ENCODE measurements at regions not wholly inside any gene's neighbourhood (a gene's known extent, or its start where the extent isn't known, plus 50 kb on each side); places are given as distances from the start of the nearest gene placed in this dataset.
"Not testable (repeated sequence)": the region's sequence is repeated elsewhere in the genome, so short reads cannot be mapped to it uniquely, and the experiment has no call there.

GRCh38 chr15:21270474-21270873, 169.8 kb downstream of the POTEB3 start:
- Mint-ChIP-seq H3K9me3 (no peaks in the 10 kb centered on the region), H3K36me3 (ENCODE audit: low read depth) (no peaks in the 10 kb centered on the region), H3K4me3 (no peak overlapping the region), H3K27ac (no peak overlapping the region), H3K4me1 (ENCODE audit: low read depth) (peaks cover 5% of the 10 kb centered on the region), H3K27me3 (ENCODE audit: low read depth) (peaks cover 8% of the 10 kb centered on the region)
- DNase-seq = no peak
- CTCF ChIA-PET = interaction anchor here (1.3 kb wide), 1 partner anchor 13 kb away, joined by 5 read pairs; no protein-coding TSS in a partner anchor
- intact Hi-C loops (cut with micrococcal nuclease) = no loop called here

GRCh38 chr15:21269673-21270072, 170.6 kb downstream of the POTEB3 start:
- H3K36me3 Mint-ChIP-seq (ENCODE audit: low read depth); DNase-seq; H3K27me3 Mint-ChIP-seq (ENCODE audit: low read depth); H3K9me3 Mint-ChIP-seq; H3K4me1 Mint-ChIP-seq (ENCODE audit: low read depth); intact Hi-C loops (cut with micrococcal nuclease); H3K27ac Mint-ChIP-seq; H3K4me3 Mint-ChIP-seq: not testable (repeated sequence)
- CTCF ChIA-PET = interaction anchor here (1.3 kb wide), 1 partner anchor 14 kb away, joined by 5 read pairs; no protein-coding TSS in a partner anchor

- CTCF ChIA-PET = interaction anchor here (1.3 kb wide), 1 partner anchor 15 kb away, joined by 5 read pairs; no protein-coding TSS in a partner anchor
- Mint-ChIP-seq H3K4me1 (ENCODE audit: low read depth) (peaks cover 5% of the 10 kb centered on the region), H3K36me3 (ENCODE audit: low read depth) (no peaks in the 10 kb centered on the region), H3K27ac (no peak overlapping the region), H3K9me3 (no peaks in the 10 kb centered on the region), H3K27me3 (ENCODE audit: low read depth) (peaks cover 8% of the 10 kb centered on the region), H3K4me3 (no peak overlapping the region)
- DNase-seq = no peak
- intact Hi-C loops (cut with micrococcal nuclease) = no loop called here
These were observed 171.2 kb downstream of the POTEB3 start for GRCh38 chr15:21269121-21269520.

- no peak for DNase-seq
- H3K4me1 Mint-ChIP-seq (ENCODE audit: low read depth) = peaks cover 5% of the 10 kb centered on the region
- H3K4me3 Mint-ChIP-seq = no peak overlapping the region
- CTCF ChIA-PET = no interaction called here
- peaks cover 8% of the 10 kb centered on the region for H3K27me3 Mint-ChIP-seq (ENCODE audit: low read depth)
- H3K36me3 Mint-ChIP-seq (ENCODE audit: low read depth) = no peaks in the 10 kb centered on the region
- no peaks in the 10 kb centered on the region for H3K9me3 Mint-ChIP-seq
- H3K27ac Mint-ChIP-seq = no peak overlapping the region
- intact Hi-C loops (cut with micrococcal nuclease) = no loop called here
These were observed 171.8 kb downstream of the POTEB3 start for GRCh38 chr15:21268436-21268940.

GRCh38 chr15:21267671-21268395, 172.5 kb downstream of the POTEB3 start:
- Mint-ChIP-seq H3K27ac (no peak overlapping the region), H3K9me3 (no peaks in the 10 kb centered on the region), H3K4me1 (ENCODE audit: low read depth) (peaks cover 5% of the 10 kb centered on the region), H3K4me3 (no peak overlapping the region), H3K27me3 (ENCODE audit: low read depth) (peaks cover 8% of the 10 kb centered on the region), H3K36me3 (ENCODE audit: low read depth) (no peaks in the 10 kb centered on the region)
- DNase-seq = no peak
- intact Hi-C loops (cut with micrococcal nuclease) = no loop called here
- CTCF ChIA-PET = no interaction called here

- intact Hi-C loops (cut with micrococcal nuclease) = no loop called here
- no peak overlapping the region for H3K4me3 Mint-ChIP-seq
- H3K9me3 Mint-ChIP-seq = no peaks in the 10 kb centered on the region
- no peak for DNase-seq
- H3K4me1 Mint-ChIP-seq (ENCODE audit: low read depth) = peaks cover 4% of the 10 kb centered on the region
- CTCF ChIA-PET = interaction anchor here (0.7 kb wide), 1 partner anchor 13 kb away, joined by 3 read pairs; no protein-coding TSS in a partner anchor
- H3K27ac Mint-ChIP-seq = no peak overlapping the region
- H3K36me3 Mint-ChIP-seq (ENCODE audit: low read depth) = no peaks in the 10 kb centered on the region
- peaks cover 8% of the 10 kb centered on the region for H3K27me3 Mint-ChIP-seq (ENCODE audit: low read depth)
These were observed 173.1 kb downstream of the POTEB3 start for GRCh38 chr15:21267226-21267625.

GRCh38 chr15:21265628-21266027, 174.7 kb downstream of the POTEB3 start:
- H3K4me3 Mint-ChIP-seq; H3K27ac Mint-ChIP-seq; CTCF ChIA-PET; H3K9me3 Mint-ChIP-seq; H3K36me3 Mint-ChIP-seq (ENCODE audit: low read depth); H3K27me3 Mint-ChIP-seq (ENCODE audit: low read depth); intact Hi-C loops (cut with micrococcal nuclease); H3K4me1 Mint-ChIP-seq (ENCODE audit: low read depth); DNase-seq: not testable (repeated sequence)

- Mint-ChIP-seq H3K27ac (no peak overlapping the region), H3K4me1 (ENCODE audit: low read depth) (no peaks in the 10 kb centered on the region), H3K27me3 (ENCODE audit: low read depth) (no peaks in the 10 kb centered on the region), H3K36me3 (ENCODE audit: low read depth) (no peaks in the 10 kb centered on the region), H3K4me3 (no peak overlapping the region), H3K9me3 (no peaks in the 10 kb centered on the region)
- intact Hi-C loops (cut with micrococcal nuclease) = no loop called here
- no peak for DNase-seq
- CTCF ChIA-PET = no interaction called here
These were observed 177.4 kb downstream of the POTEB3 start for GRCh38 chr15:21262851-21263425.

- H3K9me3 Mint-ChIP-seq = no peaks in the 10 kb centered on the region
- intact Hi-C loops (cut with micrococcal nuclease) = no loop called here
- CTCF ChIA-PET = no interaction called here
- no peak for DNase-seq
- no peaks in the 10 kb centered on the region for H3K36me3 Mint-ChIP-seq (ENCODE audit: low read depth)
- no peak overlapping the region for H3K4me3 Mint-ChIP-seq
- H3K27me3 Mint-ChIP-seq (ENCODE audit: low read depth) = no peaks in the 10 kb centered on the region
- no peak overlapping the region for H3K27ac Mint-ChIP-seq
- no peaks in the 10 kb centered on the region for H3K4me1 Mint-ChIP-seq (ENCODE audit: low read depth)
These were observed 178.1 kb downstream of the POTEB3 start for GRCh38 chr15:21261965-21262850.

- DNase-seq = no peak
- CTCF ChIA-PET = no interaction called here
- no peak overlapping the region for H3K4me3 Mint-ChIP-seq
- H3K36me3 Mint-ChIP-seq (ENCODE audit: low read depth) = no peaks in the 10 kb centered on the region
- intact Hi-C loops (cut with micrococcal nuclease) = no loop called here
- no peaks in the 10 kb centered on the region for H3K4me1 Mint-ChIP-seq (ENCODE audit: low read depth)
- no peak overlapping the region for H3K27ac Mint-ChIP-seq
- no peaks in the 10 kb centered on the region for H3K9me3 Mint-ChIP-seq
- H3K27me3 Mint-ChIP-seq (ENCODE audit: low read depth) = no peaks in the 10 kb centered on the region
These were observed 178.8 kb downstream of the POTEB3 start for GRCh38 chr15:21261396-21261964.

GRCh38 chr15:21260966-21261395, 179.3 kb downstream of the POTEB3 start:
- no peaks in the 10 kb centered on the region for H3K27me3 Mint-ChIP-seq (ENCODE audit: low read depth)
- no peaks in the 10 kb centered on the region for H3K9me3 Mint-ChIP-seq
- DNase-seq = no peak
- no peaks in the 10 kb centered on the region for H3K4me1 Mint-ChIP-seq (ENCODE audit: low read depth)
- no peaks in the 10 kb centered on the region for H3K36me3 Mint-ChIP-seq (ENCODE audit: low read depth)
- intact Hi-C loops (cut with micrococcal nuclease) = no loop called here
- H3K27ac Mint-ChIP-seq = no peak overlapping the region
- CTCF ChIA-PET = no interaction called here
- no peak overlapping the region for H3K4me3 Mint-ChIP-seq

- H3K27me3 Mint-ChIP-seq (ENCODE audit: low read depth); H3K36me3 Mint-ChIP-seq (ENCODE audit: low read depth); CTCF ChIA-PET; DNase-seq; H3K9me3 Mint-ChIP-seq; intact Hi-C loops (cut with micrococcal nuclease); H3K4me1 Mint-ChIP-seq (ENCODE audit: low read depth); H3K27ac Mint-ChIP-seq; H3K4me3 Mint-ChIP-seq: not testable (repeated sequence)
These were observed 181.7 kb downstream of the POTEB3 start for GRCh38 chr15:21258635-21259034.

Measured in activated naive CD4-positive, alpha-beta T cell treated with anti-CD3 and anti-CD28 coated beads for 36 hours (primary cell).